DLD1 (cell line): ENCODE measurements at regions not wholly inside any gene's neighbourhood (a gene's known extent, or its start where the extent isn't known, plus 50 kb on each side); places are given as distances from the start of the nearest gene placed in this dataset.

ENCODE experiments used
- in situ Hi-C: cut with HindIII; loops from 2 replicates; pipeline ENCODE4 v1.10.0; 2017; ENCODE audit warnings: low sequenced_read_pairs

DNA sequence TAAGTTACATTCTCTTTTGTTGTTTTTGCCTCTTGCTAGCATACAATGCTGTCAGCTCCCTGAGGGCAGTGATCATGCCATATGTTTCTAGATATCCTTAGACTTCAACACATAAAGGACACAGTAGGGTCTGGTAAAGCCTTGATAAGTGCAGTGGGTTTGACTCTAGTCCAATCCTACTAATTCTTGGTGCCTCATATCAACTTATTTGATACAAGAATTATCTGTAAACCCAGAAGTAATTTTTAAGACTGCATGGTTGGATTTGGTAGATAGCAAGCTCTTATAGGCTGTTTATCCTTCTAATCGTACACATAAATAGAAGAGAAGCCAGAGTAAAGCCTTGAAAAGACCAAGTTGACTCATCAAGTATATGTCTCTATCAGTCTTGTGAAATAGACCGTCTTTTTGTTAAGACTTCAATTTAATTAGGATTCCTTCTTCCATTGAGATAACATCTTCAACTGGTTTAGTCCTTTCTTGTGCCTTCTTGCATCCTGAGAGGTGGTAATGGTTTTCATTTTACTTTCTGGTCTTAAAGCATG, 265.6 kb upstream of the CDIN1 start:
- in situ Hi-C loops = no loop called here

DNA sequence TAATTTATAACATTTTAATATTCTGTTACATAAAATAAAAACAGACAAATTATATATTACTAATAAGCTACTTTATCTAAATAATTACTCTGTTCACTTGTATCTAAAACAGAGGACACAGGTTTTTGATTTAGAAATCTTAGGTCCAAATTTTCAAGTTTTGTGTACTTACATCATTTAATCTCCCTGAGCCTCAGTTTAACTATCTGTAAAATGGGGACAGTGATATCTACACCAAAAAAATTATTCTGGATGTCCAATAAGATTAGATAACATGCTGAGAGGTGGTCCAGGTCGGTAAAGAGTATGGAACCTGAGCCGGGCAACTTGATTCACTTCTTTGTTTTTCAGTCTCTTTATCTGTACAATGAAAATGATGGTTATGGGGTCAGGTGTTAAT, 263.8 kb upstream of the CDIN1 start:
- in situ Hi-C loops = no loop called here

DNA sequence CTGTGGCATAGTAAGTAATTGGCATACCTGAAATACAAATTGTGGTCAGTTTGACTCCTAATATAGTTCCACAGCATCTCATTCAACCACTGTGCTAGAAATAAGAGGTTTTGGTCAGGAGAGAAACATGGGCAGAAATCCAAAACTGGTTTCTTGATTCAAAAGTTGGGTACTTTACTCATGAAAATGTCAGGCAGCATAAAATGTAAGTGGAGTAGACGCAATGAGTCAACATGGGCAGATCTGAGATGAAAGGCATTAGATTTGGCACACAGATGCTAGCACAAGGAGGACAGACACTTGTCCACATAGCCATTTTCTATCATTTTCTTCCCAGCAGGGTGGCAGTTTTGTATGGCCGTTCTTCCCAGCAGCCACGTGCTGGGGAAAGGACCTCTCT, 255.8 kb upstream of the CDIN1 start:
- in situ Hi-C loops = no loop called here

DNA sequence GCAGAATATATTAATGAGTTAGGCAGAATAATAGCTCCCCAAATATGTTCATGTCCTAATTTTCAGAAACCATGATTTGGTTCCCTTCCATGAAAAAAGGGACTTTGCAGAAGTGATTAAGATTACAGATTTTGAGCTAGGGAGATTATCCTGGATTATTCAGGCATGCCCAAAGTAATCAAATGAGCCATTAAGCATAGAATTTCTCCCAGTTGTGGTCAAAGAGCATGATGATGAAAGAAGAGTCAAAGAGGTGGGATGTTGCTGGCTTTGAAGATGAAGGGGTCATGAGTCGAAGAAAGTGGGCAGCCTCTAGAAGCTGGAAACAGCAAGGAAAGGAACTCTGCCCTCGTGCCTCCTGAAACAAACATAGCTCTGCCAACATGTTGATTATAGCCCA, 254.2 kb upstream of the CDIN1 start:
- in situ Hi-C loops = no loop called here

DNA sequence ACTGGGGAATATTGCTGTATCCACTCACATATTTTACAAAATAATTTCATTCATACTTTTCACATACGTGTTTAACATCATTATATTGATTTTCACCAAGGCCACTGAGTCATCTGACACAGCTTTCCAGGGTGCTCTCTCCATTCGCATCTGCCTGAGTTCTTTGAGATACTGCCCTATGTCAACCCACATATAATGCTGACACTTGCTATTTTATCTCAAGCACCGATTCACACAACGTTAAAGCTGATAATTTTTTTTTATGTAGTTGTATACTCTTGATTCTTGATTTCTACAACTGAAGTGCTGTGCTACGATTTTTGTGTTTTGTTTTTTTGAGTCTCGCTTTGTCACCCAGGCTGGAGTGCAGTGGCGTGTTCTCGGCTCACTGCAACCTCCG, 249.8 kb upstream of the CDIN1 start:
- in situ Hi-C loops = no loop called here

DNA sequence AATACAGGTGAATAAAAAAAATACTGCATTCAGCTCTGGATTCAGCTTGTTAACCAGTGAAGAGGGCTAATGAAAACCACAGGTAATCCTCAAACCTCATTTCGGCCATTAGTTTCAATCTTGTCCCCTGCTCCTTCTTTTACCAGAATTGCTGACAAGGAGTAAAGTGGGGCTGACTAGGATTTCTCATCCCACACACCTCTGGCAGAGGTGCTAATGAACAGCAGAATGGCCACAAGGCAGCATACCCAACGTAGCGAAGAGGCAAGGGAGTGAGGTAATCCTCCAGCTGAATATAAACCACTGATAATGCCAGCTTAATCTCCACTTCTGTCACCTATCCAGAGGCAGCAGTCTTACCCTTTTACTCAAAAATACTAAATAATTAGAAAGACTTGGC, 248.8 kb upstream of the CDIN1 start:
- in situ Hi-C loops = no loop called here

DNA sequence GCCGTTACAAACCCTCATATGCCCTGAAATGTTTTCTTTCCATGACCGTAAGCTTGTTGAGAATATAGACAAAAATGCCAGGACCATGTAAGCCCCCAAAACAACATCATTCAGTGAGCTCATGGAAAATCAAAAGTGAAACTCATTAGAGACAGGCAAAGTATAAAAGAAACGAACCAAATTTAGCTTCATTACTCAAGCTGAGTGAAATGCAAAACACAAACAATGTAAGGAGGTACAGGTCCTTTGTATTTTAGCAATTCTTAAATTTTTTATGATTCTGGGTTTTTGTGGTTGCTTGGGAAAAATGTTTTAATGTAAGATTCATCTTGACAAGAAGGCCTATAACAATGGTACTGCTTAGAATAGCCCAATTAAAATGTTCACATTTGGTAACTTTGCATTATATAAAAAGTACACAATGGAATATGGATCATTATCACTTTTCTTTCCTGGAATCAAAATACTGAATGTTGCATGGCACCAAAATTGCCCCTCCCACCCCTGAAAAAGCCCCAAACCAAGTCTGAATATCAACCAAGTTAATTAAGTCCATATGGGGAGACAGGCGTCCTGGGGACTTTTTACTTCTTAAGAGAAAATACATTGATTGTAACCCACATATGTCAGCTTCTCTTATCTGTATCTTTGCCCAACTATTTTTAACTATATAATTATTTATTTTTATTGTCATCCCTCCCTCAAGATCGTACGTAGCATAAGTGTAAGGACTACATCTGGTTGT, 247.7 kb upstream of the CDIN1 start:
- in situ Hi-C loops = no loop called here

DNA sequence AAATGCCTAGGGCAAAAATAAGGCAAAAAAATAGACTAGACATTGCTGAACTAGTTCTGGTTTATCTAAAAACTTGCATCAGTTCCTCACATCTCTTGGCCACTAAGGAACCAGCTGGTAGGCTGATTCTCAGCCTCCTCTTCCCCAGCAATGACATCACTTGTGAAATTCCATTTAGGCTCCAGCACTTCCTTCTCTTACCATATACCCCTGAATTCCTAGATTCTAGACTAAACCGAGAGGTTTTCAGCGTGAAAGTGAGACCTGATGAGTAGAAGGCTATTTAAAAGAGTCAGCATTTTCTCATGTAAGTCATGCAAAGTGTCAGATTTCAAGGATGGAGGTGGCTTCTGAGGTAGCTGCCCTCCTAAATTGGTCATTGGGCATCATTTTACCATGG, 247.1 kb upstream of the CDIN1 start:
- in situ Hi-C loops = no loop called here

DNA sequence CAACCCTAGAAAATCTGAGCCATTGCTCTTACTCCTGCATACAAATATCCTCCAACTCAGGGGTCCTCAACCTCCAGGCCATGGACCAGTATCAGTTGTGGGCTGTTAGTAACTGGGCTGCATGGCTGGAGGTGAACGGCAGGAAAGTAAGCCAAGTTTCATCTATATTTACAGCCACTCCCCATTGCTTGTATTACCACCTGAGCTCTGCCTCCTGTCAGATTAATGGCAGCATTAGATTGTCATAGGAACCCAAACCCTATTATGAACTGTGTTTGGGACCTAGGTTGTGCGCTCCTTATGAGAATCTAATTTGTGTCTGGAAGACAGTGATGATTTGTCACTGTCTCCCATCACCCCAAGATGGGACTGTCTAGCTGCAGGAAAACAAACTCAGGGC, 246.5 kb upstream of the CDIN1 start:
- in situ Hi-C loops = no loop called here

DNA sequence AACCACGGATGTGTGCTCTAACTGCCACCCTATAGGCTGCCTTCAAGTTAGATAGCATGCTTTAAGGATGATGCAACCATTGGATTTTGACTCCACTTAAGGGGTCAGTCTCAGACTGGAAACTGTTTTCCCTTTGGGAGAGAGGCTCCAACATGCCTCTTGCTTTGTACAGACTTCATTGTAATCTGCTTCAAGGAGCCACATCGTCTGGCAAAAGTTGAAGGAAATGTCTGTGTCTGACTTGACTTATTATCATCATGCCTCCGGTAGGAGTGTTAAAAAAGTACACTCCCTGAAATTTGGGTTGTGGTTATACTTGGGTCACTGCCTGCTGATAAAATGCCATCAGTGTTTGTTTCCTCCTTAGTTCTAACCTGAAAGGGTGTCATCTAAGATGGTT, 245.4 kb upstream of the CDIN1 start:
- in situ Hi-C loops = no loop called here

DNA sequence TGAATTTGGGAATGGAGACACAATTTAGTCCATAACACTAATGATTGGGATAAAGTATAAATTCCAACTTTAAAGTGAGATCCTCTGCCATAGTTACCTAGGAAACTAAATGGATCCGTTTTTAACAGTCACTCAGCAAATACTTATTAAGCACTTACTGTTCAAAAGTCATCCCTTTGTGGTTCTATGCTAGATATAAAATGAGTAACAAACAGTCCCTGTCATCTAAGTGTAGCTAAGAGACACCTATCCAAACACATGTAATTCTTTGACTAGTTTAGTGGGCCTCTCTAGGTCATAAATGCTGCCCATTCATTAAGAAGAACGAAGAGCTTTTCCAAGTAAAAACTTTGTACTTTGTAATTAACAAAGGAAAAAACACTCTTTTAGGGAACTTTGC, 244.2 kb upstream of the CDIN1 start:
- in situ Hi-C loops = no loop called here

DNA sequence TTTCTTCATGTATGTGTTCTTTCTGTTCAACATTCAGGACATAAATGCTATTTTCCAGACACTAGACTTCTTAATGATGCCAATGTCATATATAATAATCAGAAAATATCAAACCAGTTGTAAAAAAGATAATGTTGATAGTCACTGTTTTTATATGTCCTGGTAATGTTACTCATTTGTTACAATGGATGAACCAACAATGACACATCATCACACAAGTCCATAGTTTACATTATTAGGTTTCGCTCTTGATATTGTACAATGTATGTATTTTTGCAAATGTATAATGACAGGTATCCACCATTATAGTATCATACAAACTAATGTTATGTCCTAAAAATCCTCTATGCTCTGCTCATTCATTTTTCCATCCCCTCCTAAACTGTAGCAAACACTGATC, 243.8 kb upstream of the CDIN1 start:
- in situ Hi-C loops = no loop called here

DNA sequence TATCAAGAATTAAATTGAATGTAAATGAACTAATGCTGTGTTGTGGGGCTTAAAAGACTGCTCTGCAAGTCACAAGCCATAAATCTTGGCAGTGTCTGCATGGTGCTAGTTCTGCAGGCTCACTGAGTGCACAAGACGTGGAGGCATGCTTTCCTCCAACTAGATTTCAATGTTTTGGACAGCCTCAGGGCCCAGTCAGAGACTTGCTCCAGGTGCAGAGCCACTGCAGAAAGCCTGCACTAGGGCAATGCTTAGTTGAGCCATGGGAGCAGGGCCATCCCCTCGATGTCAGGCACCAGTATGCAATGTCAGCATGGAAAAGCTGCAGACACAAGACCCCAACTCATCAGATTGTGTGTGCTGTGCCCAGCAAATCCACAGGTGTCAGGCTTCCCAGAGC, 234.5 kb upstream of the CDIN1 start:
- in situ Hi-C loops = no loop called here

DNA sequence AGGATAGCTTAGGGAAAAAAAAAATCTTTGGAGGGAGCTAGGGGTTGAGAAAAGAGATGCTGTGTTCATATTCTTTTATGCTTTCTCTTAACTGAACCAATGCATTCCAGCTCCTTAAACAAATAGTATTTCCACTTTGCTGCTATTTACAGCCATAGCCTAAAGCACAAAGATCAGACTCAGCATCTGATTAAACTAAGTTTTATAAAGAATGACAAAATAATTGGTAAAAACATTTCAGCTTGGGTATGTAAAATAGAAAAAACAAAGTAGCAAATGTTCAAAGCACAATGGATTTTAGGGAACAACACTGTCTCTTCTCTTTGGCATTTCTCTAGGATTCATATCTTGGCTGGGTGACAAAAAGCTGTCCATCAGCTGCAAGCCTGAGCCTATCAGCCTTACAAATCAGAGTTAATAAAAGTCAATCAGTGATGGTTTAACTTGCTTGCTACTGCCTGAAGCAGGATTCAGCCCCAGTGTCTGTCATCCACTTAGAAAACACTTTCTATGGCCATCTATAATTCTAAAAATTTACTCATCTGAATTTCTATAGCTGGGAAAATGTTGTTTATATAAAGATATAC, 232.1 kb upstream of the CDIN1 start:
- in situ Hi-C loops = no loop called here

DNA sequence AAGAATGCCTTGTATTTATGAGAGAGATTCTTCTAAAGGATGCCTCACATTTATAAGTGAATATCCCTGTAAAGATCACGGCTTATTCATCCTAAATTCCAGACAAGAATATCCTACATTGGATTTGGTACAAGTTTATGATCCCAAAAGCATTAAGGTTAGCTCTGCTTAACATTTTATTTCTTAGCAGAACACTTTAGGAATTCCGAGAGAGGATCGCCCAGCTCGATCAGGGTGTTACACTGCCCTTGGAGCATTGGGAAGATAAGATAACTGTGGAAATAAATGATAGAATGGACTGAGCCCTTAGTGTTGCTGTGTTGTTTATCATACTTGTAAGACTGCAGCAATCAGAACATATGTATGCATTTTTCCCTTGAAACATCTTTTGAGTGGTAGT, 223.0 kb upstream of the CDIN1 start:
- in situ Hi-C loops = no loop called here

DNA sequence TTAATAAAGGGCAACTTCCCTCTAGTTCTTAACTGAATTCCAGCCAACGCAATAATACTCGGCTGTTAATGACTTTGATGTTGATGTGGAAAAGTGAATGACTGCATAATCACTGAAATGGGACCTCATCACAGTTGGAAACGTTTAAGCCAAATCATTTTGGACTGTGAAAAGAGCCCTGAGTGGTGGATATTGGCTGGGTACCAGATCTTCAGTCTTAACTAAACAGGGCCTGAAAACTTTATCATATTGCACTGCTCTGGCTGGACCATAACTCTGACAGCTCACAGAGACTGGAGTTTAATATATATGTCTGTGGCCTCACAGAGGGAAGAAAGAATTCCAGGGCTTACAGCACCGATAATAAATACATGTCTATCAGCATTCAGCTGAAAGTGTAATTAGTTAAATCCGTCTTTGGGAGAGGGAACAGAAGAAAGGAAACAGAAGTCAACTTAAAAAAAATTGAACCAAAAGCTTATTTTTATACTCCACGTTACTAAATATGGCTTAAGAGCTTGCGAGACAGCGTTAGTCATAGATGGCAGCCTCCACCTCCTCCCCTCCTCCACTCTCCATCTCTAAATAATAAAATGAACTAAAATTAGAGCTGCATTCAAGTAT, 222.3 kb upstream of the CDIN1 start:
- in situ Hi-C loops = no loop called here

DNA sequence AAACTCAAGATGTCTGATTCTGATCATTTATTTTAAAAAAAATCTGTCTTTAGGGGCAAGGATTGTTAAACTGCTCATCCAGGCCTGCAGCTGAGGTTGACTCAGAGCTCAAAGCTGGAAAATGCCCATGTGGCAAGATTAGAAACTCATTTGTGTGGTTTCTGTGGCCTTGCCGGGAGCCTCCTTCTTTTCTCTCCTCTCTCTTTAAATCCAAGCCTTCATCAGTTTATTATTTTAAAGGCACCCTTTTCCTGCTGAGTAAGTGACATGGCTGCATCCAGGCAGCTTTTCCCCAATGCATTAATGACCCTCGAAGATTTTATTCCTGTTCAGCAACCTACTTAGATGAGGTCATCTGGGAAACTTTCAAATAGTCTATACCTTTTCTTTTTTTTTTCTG, 221.3 kb upstream of the CDIN1 start:
- in situ Hi-C loops = no loop called here

DNA sequence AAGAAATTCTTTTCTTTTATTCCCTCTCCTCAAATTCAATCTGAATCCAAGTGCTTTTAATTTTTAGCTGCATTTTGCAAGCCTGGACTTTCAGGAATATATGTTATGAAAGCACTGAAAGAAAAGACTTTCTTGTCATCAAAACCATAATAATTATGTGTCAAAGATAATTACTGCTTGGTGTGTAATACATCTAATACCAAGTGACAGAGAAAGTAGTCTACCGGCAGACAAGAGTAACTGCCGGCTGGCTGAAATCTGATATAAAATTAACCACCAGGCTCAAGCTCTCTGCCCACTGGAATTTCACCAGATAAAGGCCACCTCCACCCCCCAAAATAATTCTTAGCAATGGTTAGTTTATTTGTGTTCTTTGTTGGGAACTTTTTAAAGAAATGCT, 220.9 kb upstream of the CDIN1 start:
- in situ Hi-C loops = no loop called here

DNA sequence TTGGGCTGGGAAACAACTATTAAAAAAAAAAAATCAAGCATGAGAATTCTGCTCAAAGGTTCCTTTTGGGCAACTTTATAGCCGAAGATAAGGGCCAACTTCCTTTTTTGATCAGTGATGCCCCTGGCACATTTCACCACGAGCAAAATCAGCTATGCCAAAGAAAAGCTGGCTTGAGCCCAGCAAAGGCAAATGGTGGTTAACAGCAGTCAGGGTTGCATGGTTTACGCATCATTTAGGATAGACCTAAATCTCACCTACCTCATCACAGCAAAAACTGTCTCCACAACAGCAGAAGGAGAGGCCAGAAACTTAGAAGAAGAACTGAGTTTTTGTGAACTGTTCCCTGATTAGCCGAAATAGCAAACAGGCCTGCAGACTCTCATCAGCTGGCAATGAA, 220.1 kb upstream of the CDIN1 start:
- in situ Hi-C loops = no loop called here

DNA sequence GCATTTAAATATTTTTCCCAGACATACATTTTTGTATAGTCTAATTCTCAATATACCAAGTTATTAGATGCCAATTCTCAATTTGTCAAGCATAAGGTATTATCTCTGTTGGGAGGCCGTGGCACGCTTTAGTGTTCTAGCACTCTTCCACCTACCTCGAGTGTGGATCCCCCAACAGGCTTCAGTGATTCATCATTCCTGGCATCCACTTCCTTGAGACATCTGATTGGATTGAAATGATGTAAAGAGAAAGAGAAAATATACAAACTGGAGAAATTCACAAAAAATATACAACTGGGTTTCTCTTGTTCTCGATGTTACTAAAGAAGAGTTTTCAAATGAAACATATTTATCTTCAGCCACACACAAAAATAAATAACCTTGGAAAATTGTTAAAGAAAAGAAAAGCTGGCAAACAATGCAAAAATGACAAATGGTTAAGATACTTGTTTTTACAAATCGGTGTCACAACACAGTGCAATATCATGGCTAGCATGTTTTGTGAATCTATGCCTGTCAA, 218.0 kb upstream of the CDIN1 start:
- in situ Hi-C loops = no loop called here

DNA sequence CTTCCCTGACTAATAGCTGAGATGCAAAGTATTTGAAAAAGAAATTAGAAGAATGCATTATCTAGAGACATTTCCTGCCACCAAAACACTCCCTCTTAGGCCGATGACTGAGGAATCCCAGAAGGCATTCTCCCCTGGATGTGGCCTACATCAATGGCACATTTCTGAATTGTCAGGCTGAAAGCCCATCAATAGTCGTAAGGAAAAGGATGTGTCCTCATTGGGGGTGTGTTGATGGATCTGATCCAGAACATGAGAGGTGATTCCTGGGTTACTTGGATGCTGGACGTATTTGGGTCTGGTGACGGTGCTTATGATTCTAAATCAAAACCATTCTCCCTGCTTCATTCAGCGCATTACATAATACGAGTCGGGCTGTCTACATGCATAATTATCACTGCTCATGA, 216.9 kb upstream of the CDIN1 start:
- in situ Hi-C loops = no loop called here

DNA sequence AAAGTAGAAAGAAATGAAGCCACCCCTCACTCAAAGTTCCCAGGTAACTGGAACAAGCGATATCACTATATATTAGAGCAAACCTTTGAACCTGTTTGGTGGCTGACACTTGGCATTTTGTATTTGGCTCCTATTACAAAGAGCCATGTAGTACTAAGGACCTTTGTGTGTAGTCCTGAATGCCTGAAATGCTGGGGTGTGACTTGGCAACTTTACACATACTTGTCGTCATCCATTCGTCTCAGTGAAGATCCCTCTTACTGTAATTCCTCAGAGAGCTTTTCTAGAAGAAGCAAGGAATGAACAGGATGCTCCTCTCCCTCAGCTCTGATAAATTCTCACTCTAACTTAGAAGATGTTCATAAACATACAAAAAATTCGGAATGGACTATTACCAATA, 216.1 kb upstream of the CDIN1 start:
- in situ Hi-C loops = no loop called here
